Naive thymus-derived CD8-positive, alpha-beta T cell (primary cell): ENCODE measurements at regions not wholly inside any gene's neighbourhood (a gene's known extent, or its start where the extent isn't known, plus 50 kb on each side); places are given as distances from the start of the nearest gene placed in this dataset.
A peak's percentile ranks its signal among the peaks of the same experiment; 100 is the strongest.

Source experiments
- ATAC-seq, 2 donors: fragments of 150-1000 bp; cut with Tn5 transposase in 1 of 2; sonication (Bioruptor Pico), chemical (Tn5 transposase) in 1 of 2; 1 replicate in 1 of 2; 2 replicates in 1 of 2; pipeline ENCODE4 v1.10.0; 2021; ENCODE audit warnings: mild to moderate bottlenecking in 2 of 2, moderate library complexity in 2 of 2
- POLR2A ChIA-PET: fragments of 350-600 bp; sonication (Branson Sonifier 250); formaldehyde crosslinking; loops from one replicate; lab custom pipeline; 2021; ENCODE audit warnings: antibody characterized with exemption; lab: Charles Lee
- DNase-seq, 10 donors: peaks; one replicate each; pipeline versions ENCODE4 v3.0.0 to v3.0.0-alpha.2; 2020 to 2022
- H3K27ac Mint-ChIP-seq, 10 donors: one replicate each; pipeline ENCODE4 v1.8.0; 2020 to 2022; ENCODE audit warnings: mild to moderate bottlenecking in 10 of 10, mixed read lengths in 10 of 10, moderate library complexity in 4 of 10, inconsistent platforms in 1 of 10
- H3K27me3 Mint-ChIP-seq, 5 donors: one replicate each; pipeline ENCODE4 v1.8.0; 2021 to 2022; ENCODE audit warnings: mixed read lengths in 5 of 5
- H3K36me3 Mint-ChIP-seq, 3 donors: one replicate each; pipeline ENCODE4 v1.8.0; 2020 to 2022; ENCODE audit warnings: mixed read lengths in 3 of 3, mild to moderate bottlenecking in 2 of 3, inconsistent platforms in 1 of 3
- H3K4me1 Mint-ChIP-seq, 4 donors: one replicate each; pipeline ENCODE4 v1.8.0; 2021 to 2022; ENCODE audit warnings: mixed read lengths in 4 of 4
- H3K4me3 Mint-ChIP-seq, 10 donors: one replicate each; pipeline ENCODE4 v1.8.0; 2020 to 2022; ENCODE audit warnings: mild to moderate bottlenecking in 10 of 10, mixed read lengths in 10 of 10, moderate library complexity in 6 of 10, inconsistent platforms in 1 of 10
- H3K9me3 Mint-ChIP-seq, 9 donors: one replicate each; pipeline ENCODE4 v1.8.0; 2020 to 2022; ENCODE audit warnings: mixed read lengths in 9 of 9, mild to moderate bottlenecking in 3 of 9, inconsistent platforms in 1 of 9, moderate library complexity in 1 of 9

DNA sequence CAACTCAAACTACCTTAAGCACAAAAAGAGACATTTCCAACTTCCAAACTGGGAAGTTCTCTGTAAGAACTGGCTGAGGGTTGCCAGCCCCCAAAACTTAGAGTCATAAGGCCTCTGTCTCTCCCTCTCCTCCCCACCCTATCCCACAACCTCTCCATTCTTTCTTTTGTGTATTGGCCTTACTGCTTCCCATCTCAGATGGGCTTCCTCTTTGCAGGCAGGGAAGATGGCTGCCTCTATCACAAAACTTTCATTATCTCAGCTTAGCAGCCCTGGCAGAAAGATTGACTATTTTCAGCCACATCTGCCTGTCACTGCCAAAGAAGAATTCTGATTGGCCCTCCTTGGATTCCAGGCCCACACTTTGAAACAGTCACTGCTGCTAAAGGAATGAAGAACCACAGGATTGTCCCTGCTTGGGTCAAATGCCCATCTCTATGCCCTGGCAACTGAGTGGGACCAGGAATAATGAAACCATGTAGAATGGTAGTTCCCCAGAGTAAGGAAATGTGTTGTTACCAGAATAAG is 58.0 kb upstream of the PRKAR2B start:
- POLR2A ChIA-PET, result no interaction called here
- H3K36me3 Mint-ChIP-seq, result peaks cover 0 to 1% (median 0%) of the 10 kb centered on the region in 3 donors
- no peaks in the 10 kb centered on the region for H3K4me1 Mint-ChIP-seq
- DNase-seq, result no peak
- peaks cover 0 to 9% (median 0%) of the 10 kb centered on the region in 5 donors for H3K27me3 Mint-ChIP-seq
- no peaks in the 10 kb centered on the region for H3K9me3 Mint-ChIP-seq
- H3K27ac Mint-ChIP-seq, result no peak overlapping the region
- ATAC-seq, result no peak
- no peak overlapping the region for H3K4me3 Mint-ChIP-seq

DNA sequence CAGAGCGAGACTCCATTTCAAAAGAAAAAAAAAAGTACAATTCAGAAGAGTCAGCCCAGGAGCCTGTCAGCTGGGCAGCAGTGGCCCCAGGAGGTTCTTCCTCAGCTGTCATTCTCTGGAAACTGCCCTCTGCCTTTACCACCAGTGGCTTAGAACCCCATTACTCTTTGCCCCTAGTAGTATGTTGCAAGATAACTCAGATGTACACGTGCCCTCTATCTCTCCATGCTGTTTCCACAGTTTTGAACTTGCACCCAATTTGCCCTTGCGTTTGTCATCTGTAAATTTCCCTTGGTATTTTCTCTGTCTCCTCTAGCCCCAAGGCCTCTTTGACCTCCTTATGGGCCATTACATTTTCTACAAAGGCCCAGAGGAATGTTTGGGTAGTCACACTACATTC is 56.7 kb upstream of the PRKAR2B start:
- H3K27ac Mint-ChIP-seq, result peak overlapping the region in 1 of 10 donors; percentile 17
- DNase-seq, result no peak
- no peaks in the 10 kb centered on the region for H3K9me3 Mint-ChIP-seq
- H3K4me3 Mint-ChIP-seq, result no peak overlapping the region
- no peaks in the 10 kb centered on the region for H3K27me3 Mint-ChIP-seq
- H3K4me1 Mint-ChIP-seq, result no peaks in the 10 kb centered on the region
- ATAC-seq, result no peak
- H3K36me3 Mint-ChIP-seq, result peaks cover 0 to 1% (median 0%) of the 10 kb centered on the region in 3 donors
- POLR2A ChIA-PET, result no interaction called here

DNA sequence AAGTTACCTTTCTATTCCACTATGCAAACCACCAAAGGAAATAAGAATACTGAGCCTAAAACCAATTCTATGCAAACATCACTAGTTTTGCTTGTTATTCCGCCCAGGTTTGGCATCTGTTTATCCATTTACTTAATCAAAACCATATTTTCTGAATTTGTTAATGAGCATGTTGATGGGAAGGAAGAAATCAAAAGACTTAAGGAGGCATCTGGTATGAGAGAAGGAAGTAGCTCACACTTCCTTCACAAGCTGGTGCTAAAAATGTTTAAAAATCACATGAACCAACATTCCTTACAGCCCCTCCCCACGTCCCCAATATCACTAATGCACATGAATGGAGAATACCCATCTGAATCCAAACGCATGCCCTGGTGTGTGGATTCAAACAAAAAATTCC is 52.0 kb upstream of the PRKAR2B start:
- no peak overlapping the region for H3K4me3 Mint-ChIP-seq
- no peak for DNase-seq

More for the DNA sequence above, 52.0 kb upstream of the PRKAR2B start:
- Mint-ChIP-seq H3K4me1 (no peaks in the 10 kb centered on the region), H3K36me3 (peaks cover 0 to 1% (median 0%) of the 10 kb centered on the region in 3 donors), H3K27me3 (peaks cover 8 to 16% (median 8%) of the 10 kb centered on the region in 5 donors), H3K27ac (no peak overlapping the region), H3K9me3 (no peaks in the 10 kb centered on the region)
- no peak for ATAC-seq
- POLR2A ChIA-PET, result no interaction called here
